Activated naive CD4-positive, alpha-beta T cell treated with anti-CD3 and anti-CD28 coated beads, Interleukin-2, amount 10 ng/mL, durations not matched to agents 7 days and 5 days (primary cell): ENCODE measurements at regions not wholly inside any gene's neighbourhood (a gene's known extent, or its start where the extent isn't known, plus 50 kb on each side); places are given as distances from the start of the nearest gene placed in this dataset.
"Not testable (repeated sequence)": the region's sequence is repeated elsewhere in the genome, so short reads cannot be mapped to it uniquely, and the experiment has no call there.

ENCODE experiments used
- CTCF ChIA-PET: fragments of 350-600 bp; sonication (Branson Sonifier 250); formaldehyde crosslinking; loops from one replicate; lab custom pipeline; 2021; ENCODE audit warnings: antibody characterized with exemption; lab: Charles Lee
- DNase-seq: peaks from one replicate; pipeline ENCODE4 v3.0.0-alpha.2; 2020
- H3K27ac Mint-ChIP-seq: one replicate; pipeline ENCODE4 v1.8.0; 2021; ENCODE audit warnings: mild to moderate bottlenecking, moderate library complexity, mixed read lengths
- H3K27me3 Mint-ChIP-seq: one replicate; pipeline ENCODE4 v1.8.0; 2021; ENCODE audit warnings: mild to moderate bottlenecking, mixed read lengths
- H3K36me3 Mint-ChIP-seq: one replicate; pipeline ENCODE4 v1.8.0; 2021; ENCODE audit warnings: mixed read lengths
- H3K4me1 Mint-ChIP-seq: one replicate; pipeline ENCODE4 v1.8.0; 2021; ENCODE audit warnings: mixed read lengths
- H3K4me3 Mint-ChIP-seq: one replicate; pipeline ENCODE4 v1.8.0; 2021; ENCODE audit warnings: mild to moderate bottlenecking, moderate library complexity, mixed read lengths
- H3K9me3 Mint-ChIP-seq: one replicate; pipeline ENCODE4 v1.8.0; 2021; ENCODE audit warnings: mixed read lengths

GRCh38 chr5:3090305-3090704 lies 338.8 kb upstream of the IRX2 start:
- H3K4me1 Mint-ChIP-seq, H3K36me3 Mint-ChIP-seq, CTCF ChIA-PET, H3K27ac Mint-ChIP-seq, DNase-seq, H3K27me3 Mint-ChIP-seq, H3K4me3 Mint-ChIP-seq: not testable (repeated sequence)
- peaks cover 13% of the 10 kb centered on the region for H3K9me3 Mint-ChIP-seq

GRCh38 chr5:3080366-3080765 lies 328.9 kb upstream of the IRX2 start:
- Mint-ChIP-seq H3K9me3 (peaks cover 36% of the 10 kb centered on the region), H3K36me3 (no peaks in the 10 kb centered on the region), H3K27ac (no peak overlapping the region), H3K27me3 (no peaks in the 10 kb centered on the region), H3K4me3 (no peak overlapping the region), H3K4me1 (no peaks in the 10 kb centered on the region)
- DNase-seq, result no peak
- CTCF ChIA-PET, result no interaction called here

- no peak overlapping the region for H3K27ac Mint-ChIP-seq
- CTCF ChIA-PET, result no interaction called here
- H3K4me3 Mint-ChIP-seq, result no peak overlapping the region
- H3K4me1 Mint-ChIP-seq, result no peaks in the 10 kb centered on the region
- no peaks in the 10 kb centered on the region for H3K27me3 Mint-ChIP-seq
- H3K36me3 Mint-ChIP-seq, result no peaks in the 10 kb centered on the region
- H3K9me3 Mint-ChIP-seq, result peaks cover 41% of the 10 kb centered on the region
- no peak for DNase-seq
These were observed 326.2 kb upstream of the IRX2 start for GRCh38 chr5:3077684-3078083.

- Mint-ChIP-seq H3K4me3 (no peak overlapping the region), H3K4me1 (no peaks in the 10 kb centered on the region), H3K27ac (no peak overlapping the region), H3K27me3 (no peaks in the 10 kb centered on the region), H3K36me3 (no peaks in the 10 kb centered on the region), H3K9me3 (peaks cover 56% of the 10 kb centered on the region)
- CTCF ChIA-PET, result no interaction called here
- no peak for DNase-seq
These were observed 323.8 kb upstream of the IRX2 start for GRCh38 chr5:3075309-3075708.

- no peak overlapping the region for H3K4me3 Mint-ChIP-seq
- CTCF ChIA-PET, result no interaction called here
These were observed 316.9 kb upstream of the IRX2 start for GRCh38 chr5:3068401-3068800.

GRCh38 chr5:3060283-3060682 lies 308.8 kb upstream of the IRX2 start:
- CTCF ChIA-PET, result no interaction called here
- peaks cover 25% of the 10 kb centered on the region for H3K9me3 Mint-ChIP-seq
- H3K27ac Mint-ChIP-seq, result no peak overlapping the region
- no peak for DNase-seq
- H3K4me1 Mint-ChIP-seq, result no peaks in the 10 kb centered on the region
- H3K27me3 Mint-ChIP-seq, result no peaks in the 10 kb centered on the region
- H3K36me3 Mint-ChIP-seq, result no peaks in the 10 kb centered on the region
- no peak overlapping the region for H3K4me3 Mint-ChIP-seq

More at GRCh38 chr5:3068401-3068800, 316.9 kb upstream of the IRX2 start:
- Mint-ChIP-seq H3K9me3 (peaks cover 39% of the 10 kb centered on the region), H3K36me3 (no peaks in the 10 kb centered on the region), H3K27ac (no peak overlapping the region), H3K4me1 (no peaks in the 10 kb centered on the region), H3K27me3 (no peaks in the 10 kb centered on the region)
- DNase-seq, result no peak

GRCh38 chr5:3059488-3059887 lies 308.0 kb upstream of the IRX2 start:
- Mint-ChIP-seq H3K27ac (no peak overlapping the region), H3K4me1 (no peaks in the 10 kb centered on the region), H3K27me3 (no peaks in the 10 kb centered on the region), H3K4me3 (no peak overlapping the region), H3K9me3 (peaks cover 25% of the 10 kb centered on the region), H3K36me3 (no peaks in the 10 kb centered on the region)
- CTCF ChIA-PET, result no interaction called here
- DNase-seq, result no peak

- CTCF ChIA-PET, result no interaction called here
- Mint-ChIP-seq H3K4me1 (no peaks in the 10 kb centered on the region), H3K36me3 (no peaks in the 10 kb centered on the region), H3K4me3 (no peak overlapping the region), H3K27ac (no peak overlapping the region), H3K9me3 (peaks cover 25% of the 10 kb centered on the region), H3K27me3 (no peaks in the 10 kb centered on the region)
- DNase-seq, result no peak
These were observed 307.5 kb upstream of the IRX2 start for GRCh38 chr5:3058942-3059341.

GRCh38 chr5:3056866-3057265 lies 305.4 kb upstream of the IRX2 start:
- Mint-ChIP-seq H3K27ac (no peak overlapping the region), H3K4me3 (no peak overlapping the region), H3K9me3 (peaks cover 23% of the 10 kb centered on the region), H3K27me3 (no peaks in the 10 kb centered on the region), H3K4me1 (no peaks in the 10 kb centered on the region), H3K36me3 (no peaks in the 10 kb centered on the region)
- no peak for DNase-seq
- CTCF ChIA-PET, result no interaction called here

- Mint-ChIP-seq H3K27ac (no peak overlapping the region), H3K4me1 (no peaks in the 10 kb centered on the region), H3K4me3 (no peak overlapping the region), H3K36me3 (no peaks in the 10 kb centered on the region), H3K27me3 (no peaks in the 10 kb centered on the region), H3K9me3 (peaks cover 17% of the 10 kb centered on the region)
- CTCF ChIA-PET, result no interaction called here
- DNase-seq, result no peak
These were observed 299.9 kb upstream of the IRX2 start for GRCh38 chr5:3051400-3051799.

- no peaks in the 10 kb centered on the region for H3K27me3 Mint-ChIP-seq
- CTCF ChIA-PET, result no interaction called here
These were observed 299.4 kb upstream of the IRX2 start for GRCh38 chr5:3050863-3051262.

GRCh38 chr5:3049261-3049660 lies 297.8 kb upstream of the IRX2 start:
- H3K27ac Mint-ChIP-seq, result no peak overlapping the region
- H3K36me3 Mint-ChIP-seq, result no peaks in the 10 kb centered on the region
- no peaks in the 10 kb centered on the region for H3K4me1 Mint-ChIP-seq
- H3K9me3 Mint-ChIP-seq, result peaks cover 20% of the 10 kb centered on the region
- no peak for DNase-seq
- H3K4me3 Mint-ChIP-seq, result no peak overlapping the region
- H3K27me3 Mint-ChIP-seq, result no peaks in the 10 kb centered on the region
- CTCF ChIA-PET, result no interaction called here

More at GRCh38 chr5:3050863-3051262, 299.4 kb upstream of the IRX2 start:
- no peak for DNase-seq
- H3K9me3 Mint-ChIP-seq, result peaks cover 17% of the 10 kb centered on the region
- H3K27ac Mint-ChIP-seq, result no peak overlapping the region
- no peak overlapping the region for H3K4me3 Mint-ChIP-seq
- no peaks in the 10 kb centered on the region for H3K36me3 Mint-ChIP-seq
- H3K4me1 Mint-ChIP-seq, result no peaks in the 10 kb centered on the region

- DNase-seq, result no peak
- H3K27ac Mint-ChIP-seq, result no peak overlapping the region
- CTCF ChIA-PET, result no interaction called here
- H3K36me3 Mint-ChIP-seq, result no peaks in the 10 kb centered on the region
- H3K4me3 Mint-ChIP-seq, result no peak overlapping the region
- H3K27me3 Mint-ChIP-seq, result no peaks in the 10 kb centered on the region
- H3K9me3 Mint-ChIP-seq, result peaks cover 25% of the 10 kb centered on the region
- H3K4me1 Mint-ChIP-seq, result no peaks in the 10 kb centered on the region
These were observed 295.8 kb upstream of the IRX2 start for GRCh38 chr5:3047212-3047774.

GRCh38 chr5:3043600-3043999 lies 292.1 kb upstream of the IRX2 start:
- DNase-seq, result no peak
- H3K4me3 Mint-ChIP-seq, result no peak overlapping the region
- peaks cover 19% of the 10 kb centered on the region for H3K9me3 Mint-ChIP-seq
- no peak overlapping the region for H3K27ac Mint-ChIP-seq
- CTCF ChIA-PET, result no interaction called here
- no peaks in the 10 kb centered on the region for H3K4me1 Mint-ChIP-seq
- no peaks in the 10 kb centered on the region for H3K36me3 Mint-ChIP-seq
- no peaks in the 10 kb centered on the region for H3K27me3 Mint-ChIP-seq

- no peak overlapping the region for H3K27ac Mint-ChIP-seq
- H3K4me3 Mint-ChIP-seq, result no peak overlapping the region
- H3K9me3 Mint-ChIP-seq, result peaks cover 17% of the 10 kb centered on the region
- CTCF ChIA-PET, result no interaction called here
- no peaks in the 10 kb centered on the region for H3K27me3 Mint-ChIP-seq
- no peaks in the 10 kb centered on the region for H3K4me1 Mint-ChIP-seq
- no peaks in the 10 kb centered on the region for H3K36me3 Mint-ChIP-seq
- no peak for DNase-seq
These were observed 289.5 kb upstream of the IRX2 start for GRCh38 chr5:3041001-3041400.
